Mesothelial cell of epicardium (in vitro differentiated cells): ENCODE measurements at regions not wholly inside any gene's neighbourhood (a gene's known extent, or its start where the extent isn't known, plus 50 kb on each side); places are given as distances from the start of the nearest gene placed in this dataset.

Experiments
- DNase-seq, 2 experiments: peaks; one replicate each; pipeline ENCODE4 v3.0.0; 2021; ENCODE audit warnings: low spot score in 2 of 2; ENCODE audit not compliant: unreplicated experiment in 2 of 2
- H3K27ac Mint-ChIP-seq: 2 replicates; pipeline ENCODE4 v1.8.0; 2021; ENCODE audit warnings: mixed read lengths
- H3K27me3 Mint-ChIP-seq: 2 replicates; pipeline ENCODE4 v1.8.0; 2021; ENCODE audit warnings: low read depth, mixed read lengths
- H3K36me3 Mint-ChIP-seq: 2 replicates; pipeline ENCODE4 v1.8.0; 2021; ENCODE audit warnings: mixed read lengths
- H3K4me1 Mint-ChIP-seq: 2 replicates; pipeline ENCODE4 v1.8.0; 2021; ENCODE audit warnings: mixed read lengths
- H3K4me3 Mint-ChIP-seq: 2 replicates; pipeline ENCODE4 v1.8.0; 2021; ENCODE audit warnings: mild to moderate bottlenecking, moderate library complexity, mixed read lengths
- H3K9me3 Mint-ChIP-seq: 2 replicates; pipeline ENCODE4 v1.8.0; 2021; ENCODE audit warnings: mixed read lengths
- CTCF ChIP-seq: fragments of 200-600 bp; sonication (generic); IDR thresholded peaks from one replicate; pipeline ENCODE4 v1.5.0; 2021; ENCODE audit warnings: antibody characterized with exemption; ENCODE audit not compliant: unreplicated experiment

- Mint-ChIP-seq H3K4me1 (peaks cover 16% of the 10 kb centered on the region), H3K4me3 (no peak overlapping the region), H3K27me3 (no peaks in the 10 kb centered on the region), H3K9me3 (peaks cover 12% of the 10 kb centered on the region), H3K36me3 (peaks cover 1% of the 10 kb centered on the region), H3K27ac (no peak overlapping the region)
- TF ChIP-seq CTCF: no peak
- no peak for DNase-seq
Observed at GRCh38 chr2:12207491-12207890, 461.1 kb downstream of the LPIN1 start.

- Mint-ChIP-seq H3K4me3 (no peak overlapping the region), H3K27me3 (no peaks in the 10 kb centered on the region)
- TF ChIP-seq CTCF: no peak
Observed at GRCh38 chr2:12210016-12210933, 463.8 kb downstream of the LPIN1 start.

GRCh38 chr2:12211326-12212175, 465.1 kb downstream of the LPIN1 start:
- H3K4me1 Mint-ChIP-seq: peaks cover 4% of the 10 kb centered on the region
- H3K27me3 Mint-ChIP-seq: no peaks in the 10 kb centered on the region
- no peak overlapping the region for H3K27ac Mint-ChIP-seq
- H3K4me3 Mint-ChIP-seq: no peak overlapping the region
- TF ChIP-seq CTCF: no peak
- peaks cover 6% of the 10 kb centered on the region for H3K9me3 Mint-ChIP-seq
- no peaks in the 10 kb centered on the region for H3K36me3 Mint-ChIP-seq
- no peak for DNase-seq

More at GRCh38 chr2:12210016-12210933, 463.8 kb downstream of the LPIN1 start:
- peaks cover 4% of the 10 kb centered on the region for H3K4me1 Mint-ChIP-seq
- no peak for DNase-seq
- H3K27ac Mint-ChIP-seq: no peak overlapping the region
- H3K9me3 Mint-ChIP-seq: peaks cover 10% of the 10 kb centered on the region
- H3K36me3 Mint-ChIP-seq: no peaks in the 10 kb centered on the region

- TF ChIP-seq CTCF: no peak
- Mint-ChIP-seq H3K36me3 (no peaks in the 10 kb centered on the region), H3K4me1 (peaks cover 4% of the 10 kb centered on the region), H3K4me3 (no peak overlapping the region), H3K27me3 (no peaks in the 10 kb centered on the region), H3K9me3 (no peaks in the 10 kb centered on the region), H3K27ac (no peak overlapping the region)
- no peak for DNase-seq
Observed at GRCh38 chr2:12212841-12213597, 466.6 kb downstream of the LPIN1 start.

- no peaks in the 10 kb centered on the region for H3K27me3 Mint-ChIP-seq
- no peaks in the 10 kb centered on the region for H3K36me3 Mint-ChIP-seq
- no peak for TF ChIP-seq CTCF
- peaks cover 15% of the 10 kb centered on the region for H3K9me3 Mint-ChIP-seq
- no peak for DNase-seq
- H3K4me1 Mint-ChIP-seq: peaks cover 4% of the 10 kb centered on the region
- no peak overlapping the region for H3K27ac Mint-ChIP-seq
- no peak overlapping the region for H3K4me3 Mint-ChIP-seq
Observed at GRCh38 chr2:12217175-12217574, 470.7 kb downstream of the LPIN1 start.
